Lower leg skin (tissue), 3 donors: ENCODE measurements at regions not wholly inside any gene's neighbourhood (a gene's known extent, or its start where the extent isn't known, plus 50 kb on each side); places are given as distances from the start of the nearest gene placed in this dataset.

Source experiments
- CTCF ChIP-seq, 3 donors: fragments of 450-650 bp; IDR thresholded peaks; one replicate each; pipeline ENCODE4 v1.5.1; 2016; ENCODE audit warnings: antibody characterized with exemption in 3 of 3, mild to moderate bottlenecking in 3 of 3, moderate library complexity in 2 of 3
- POLR2A ChIP-seq, 2 donors: fragments of 450-650 bp; IDR thresholded peaks; one replicate each; pipeline ENCODE4 v1.6.1; 2016 to 2017; ENCODE audit warnings: antibody characterized with exemption in 2 of 2, mild to moderate bottlenecking in 1 of 2, moderate library complexity in 1 of 2

GRCh38 chr12:39199351-39199750 is 243.6 kb downstream of the KIF21A start:
- TF ChIP-seq CTCF (IDR thresholded peaks at IDR 0.05) = no peak
- no peak for TF ChIP-seq POLR2A (IDR thresholded peaks at IDR 0.05)
